ENCODE measurements at regions not wholly inside any gene's neighbourhood (a gene's known extent, or its start where the extent isn't known, plus 50 kb on each side); places are given as distances from the start of the nearest gene placed in this dataset.

DNA sequence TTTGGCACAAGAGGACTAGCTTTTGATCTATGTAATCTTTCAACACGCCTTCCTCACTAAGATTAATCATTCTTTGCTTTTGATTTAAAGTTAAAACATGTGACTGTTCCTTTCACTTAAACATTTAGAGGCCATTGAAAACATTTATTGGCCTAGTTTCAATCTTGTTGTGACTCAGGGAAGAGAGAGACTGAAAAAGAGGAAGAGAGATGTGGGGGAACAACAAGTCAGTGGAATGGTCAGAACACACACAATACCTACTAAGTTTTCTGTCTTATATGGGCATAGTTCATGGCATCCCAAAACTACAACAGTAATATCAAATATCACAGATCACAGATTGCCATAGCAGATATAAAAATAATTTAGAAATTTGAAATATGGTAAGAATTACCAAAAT lies 812.9 kb upstream of the AGA start:
- Histone ChIP-seq H3K9me3 (ENCODE audit: low read depth, low read length) (no peaks in the 10 kb centered on the region), H3K4me1 (ENCODE audit: insufficient read depth, low read length) (no peaks in the 10 kb centered on the region), H3K4me3 (ENCODE audit: low read length) (no peak overlapping the region), H3K27me3 (ENCODE audit: insufficient read depth, low read length) (no peaks in the 10 kb centered on the region)

DNA sequence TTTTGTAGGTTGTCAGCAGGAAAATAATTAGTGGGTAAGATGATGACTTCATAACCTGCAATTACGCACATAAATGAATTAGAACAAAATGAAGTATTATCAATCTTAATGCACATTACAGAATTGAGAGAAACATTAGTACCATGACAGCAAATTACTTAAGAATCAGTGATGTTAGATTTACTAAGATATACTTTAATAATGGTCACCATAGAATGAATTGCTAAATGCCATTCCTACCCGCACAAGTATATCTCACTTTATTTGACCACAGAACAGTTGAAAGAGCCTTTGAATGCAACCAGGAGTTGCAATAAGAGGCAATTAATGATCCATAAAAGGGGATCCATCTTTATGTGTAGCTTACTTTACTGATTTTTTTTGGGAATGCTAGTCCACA lies 816.4 kb upstream of the AGA start:
- H3K4me1 ChIP-seq (ENCODE audit: insufficient read depth, low read length), result no peaks in the 10 kb centered on the region
- no peaks in the 10 kb centered on the region for H3K27me3 ChIP-seq (ENCODE audit: insufficient read depth, low read length)
- H3K4me3 ChIP-seq (ENCODE audit: low read length), result no peak overlapping the region
- peaks cover 3% of the 10 kb centered on the region for H3K9me3 ChIP-seq (ENCODE audit: low read depth, low read length)

DNA sequence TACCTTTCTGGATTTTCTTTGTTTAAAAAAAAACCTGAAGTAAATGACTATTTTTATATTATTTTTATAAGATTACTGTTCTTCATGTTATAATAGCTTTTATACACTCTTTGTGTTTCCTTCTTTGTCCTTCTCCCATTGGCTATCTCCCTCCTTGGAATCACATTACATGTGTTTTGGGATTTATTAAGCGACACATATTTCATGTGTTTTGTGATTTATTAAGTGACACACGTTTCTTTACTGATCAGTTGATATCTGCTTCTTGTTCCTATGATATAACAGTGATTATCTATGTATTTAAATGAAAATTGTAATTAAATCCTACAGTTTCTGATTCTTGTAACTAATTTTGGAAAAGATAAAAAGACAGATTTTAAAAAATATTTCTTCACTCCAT lies 817.3 kb upstream of the AGA start:
- Histone ChIP-seq H3K27me3 (ENCODE audit: insufficient read depth, low read length) (no peaks in the 10 kb centered on the region), H3K4me3 (ENCODE audit: low read length) (no peak overlapping the region), H3K4me1 (ENCODE audit: insufficient read depth, low read length) (no peaks in the 10 kb centered on the region)

DNA sequence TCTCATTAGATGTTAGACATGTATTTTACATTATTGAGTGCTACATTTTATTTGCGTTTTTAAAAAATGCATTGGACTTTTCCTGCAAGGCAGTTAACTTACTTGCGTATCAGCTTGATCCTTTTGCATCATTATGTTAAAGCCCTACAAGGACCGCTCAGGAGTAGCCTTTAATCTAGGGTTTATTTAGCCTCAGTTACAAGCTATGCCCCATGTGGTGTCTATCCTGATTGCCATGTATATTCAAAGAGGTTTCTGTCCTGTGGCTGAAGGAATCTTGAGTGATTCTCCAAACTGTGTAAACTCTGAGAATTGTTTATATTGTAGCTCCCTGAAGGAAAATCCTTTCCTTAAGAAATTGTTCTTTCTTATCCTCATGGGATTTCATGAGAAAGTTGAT lies 821.8 kb upstream of the AGA start:
- H3K4me3 ChIP-seq (ENCODE audit: low read length), result no peak overlapping the region
- no peaks in the 10 kb centered on the region for H3K4me1 ChIP-seq (ENCODE audit: insufficient read depth, low read length)
- H3K9me3 ChIP-seq (ENCODE audit: low read depth, low read length), result peaks cover 7% of the 10 kb centered on the region
- H3K27me3 ChIP-seq (ENCODE audit: insufficient read depth, low read length), result no peaks in the 10 kb centered on the region

More for the DNA sequence above, 817.3 kb upstream of the AGA start:
- peaks cover 7% of the 10 kb centered on the region for H3K9me3 ChIP-seq (ENCODE audit: low read depth, low read length)

DNA sequence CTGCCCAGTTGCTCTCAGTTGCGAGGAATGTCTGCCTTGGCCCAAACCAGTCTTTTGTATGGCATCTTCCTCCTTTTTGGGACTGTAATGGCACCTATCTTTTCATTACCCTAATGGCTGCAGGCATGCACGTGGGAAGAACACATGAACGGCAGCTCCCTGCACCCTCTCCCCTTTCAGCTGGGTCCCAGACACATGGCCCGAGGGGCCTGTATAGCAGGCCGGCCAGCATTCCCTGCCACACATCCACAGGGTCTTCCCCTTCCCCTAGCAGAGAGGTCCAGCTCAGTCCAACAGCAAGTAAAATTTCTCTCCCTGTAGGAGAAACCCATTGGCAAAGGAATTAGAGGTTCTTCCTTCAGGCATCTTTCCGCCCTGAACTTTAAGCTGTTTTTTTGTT lies 829.1 kb upstream of the AGA start:
- Histone ChIP-seq H3K9me3 (ENCODE audit: low read depth, low read length) (no peaks in the 10 kb centered on the region), H3K4me3 (ENCODE audit: low read length) (no peak overlapping the region), H3K27me3 (ENCODE audit: insufficient read depth, low read length) (no peaks in the 10 kb centered on the region), H3K4me1 (ENCODE audit: insufficient read depth, low read length) (no peaks in the 10 kb centered on the region)

DNA sequence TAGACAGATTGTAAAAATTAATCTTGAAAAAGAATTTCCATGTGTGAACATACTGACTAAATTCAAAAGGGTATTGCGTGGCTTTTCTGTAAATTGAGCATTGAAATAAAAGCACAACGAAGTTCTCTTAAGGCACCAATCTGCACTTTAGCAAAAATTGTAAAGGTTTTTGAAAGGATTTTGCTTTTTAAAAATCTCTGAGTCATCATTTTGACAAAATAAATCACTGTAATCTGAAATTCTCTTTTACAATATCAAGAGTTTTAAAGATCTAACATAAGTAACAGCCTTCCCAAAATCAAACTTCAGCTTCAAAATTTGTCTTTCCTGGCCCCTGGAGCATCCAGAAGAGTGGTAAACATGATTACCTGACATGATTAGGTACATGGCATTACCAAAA lies 830.9 kb upstream of the AGA start:
- no peak overlapping the region for H3K4me3 ChIP-seq (ENCODE audit: low read length)
- H3K9me3 ChIP-seq (ENCODE audit: low read depth, low read length), result no peaks in the 10 kb centered on the region
- H3K27me3 ChIP-seq (ENCODE audit: insufficient read depth, low read length), result no peaks in the 10 kb centered on the region
- H3K4me1 ChIP-seq (ENCODE audit: insufficient read depth, low read length), result no peaks in the 10 kb centered on the region

DNA sequence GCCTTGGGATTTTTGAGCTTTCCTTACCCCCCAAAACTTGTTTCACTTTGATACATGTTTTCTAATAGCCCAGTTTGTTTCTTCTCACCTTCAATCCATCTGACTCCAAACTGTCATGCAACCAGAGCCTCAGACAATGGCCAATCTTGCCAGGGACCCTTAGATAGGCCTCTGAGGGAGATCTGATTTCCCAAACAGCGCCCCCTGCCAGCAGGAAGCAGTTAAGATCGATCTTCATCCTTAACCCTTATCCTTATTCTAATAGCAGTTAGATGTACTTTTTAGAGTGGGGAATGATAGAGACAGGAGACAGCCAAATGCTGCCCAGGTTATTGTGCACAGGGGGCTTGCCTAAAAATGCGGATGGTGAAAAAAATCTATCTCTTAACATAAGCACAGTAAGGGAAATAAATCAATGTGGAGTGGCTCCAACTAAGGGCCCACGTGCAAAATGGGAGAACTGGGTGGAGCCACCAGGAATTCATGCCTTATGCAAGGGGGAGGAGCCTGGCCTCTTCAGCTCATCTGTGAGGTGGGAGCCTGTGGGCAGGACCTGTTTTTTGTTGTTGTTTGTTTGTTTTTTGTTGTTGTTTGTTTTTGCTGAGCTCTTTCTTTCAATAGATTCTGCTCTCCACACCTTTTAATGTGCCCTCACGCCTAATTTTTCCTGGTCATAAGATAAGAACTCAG lies 833.6 kb upstream of the AGA start:
- no peaks in the 10 kb centered on the region for H3K4me1 ChIP-seq (ENCODE audit: insufficient read depth, low read length)
- no peak overlapping the region for H3K4me3 ChIP-seq (ENCODE audit: low read length)
- H3K9me3 ChIP-seq (ENCODE audit: low read depth, low read length), result no peaks in the 10 kb centered on the region
- no peaks in the 10 kb centered on the region for H3K27me3 ChIP-seq (ENCODE audit: insufficient read depth, low read length)

DNA sequence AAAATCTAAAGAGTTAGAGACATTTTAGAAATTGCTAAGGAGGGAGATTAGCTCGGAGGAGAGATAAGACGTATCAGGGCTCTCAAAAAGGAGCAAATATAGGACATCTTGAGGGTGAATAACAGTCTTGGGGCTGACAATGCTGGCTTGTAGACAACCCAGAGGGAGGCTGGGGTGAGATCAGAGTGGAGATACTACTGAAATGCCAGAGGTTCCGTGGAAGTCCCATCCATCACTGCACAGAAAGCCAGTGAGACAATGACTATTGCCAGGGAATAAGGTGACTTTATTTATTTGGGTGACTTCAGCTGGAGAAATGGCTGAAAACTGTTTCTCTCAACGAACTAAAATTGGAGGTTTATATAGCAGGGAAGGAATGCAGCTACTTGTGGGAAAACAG lies 838.1 kb upstream of the AGA start:
- no peaks in the 10 kb centered on the region for H3K9me3 ChIP-seq (ENCODE audit: low read depth, low read length)
- H3K4me1 ChIP-seq (ENCODE audit: insufficient read depth, low read length), result no peaks in the 10 kb centered on the region
- no peaks in the 10 kb centered on the region for H3K27me3 ChIP-seq (ENCODE audit: insufficient read depth, low read length)
- H3K4me3 ChIP-seq (ENCODE audit: low read length), result no peak overlapping the region

DNA sequence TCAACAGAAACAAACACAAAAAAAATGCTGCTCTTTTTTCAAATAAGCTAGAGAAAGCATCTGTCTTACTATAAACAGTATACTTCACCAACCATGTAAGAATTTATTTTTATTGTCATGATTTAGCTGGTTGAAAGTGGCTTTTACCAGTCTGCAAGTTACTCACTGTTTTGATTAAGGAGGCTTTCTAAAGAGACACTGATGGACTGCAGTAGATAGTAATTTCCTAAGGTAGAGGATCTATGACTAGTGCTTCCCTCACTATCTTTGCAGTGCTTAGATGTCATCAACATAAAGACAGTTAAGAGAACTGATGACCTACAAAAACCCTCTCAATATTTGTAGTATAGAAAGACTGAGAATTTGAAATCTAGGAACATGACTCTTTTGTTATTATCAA lies 846.2 kb upstream of the AGA start:
- H3K9me3 ChIP-seq (ENCODE audit: low read depth, low read length), result no peaks in the 10 kb centered on the region
- H3K4me3 ChIP-seq (ENCODE audit: low read length), result no peak overlapping the region
- no peaks in the 10 kb centered on the region for H3K27me3 ChIP-seq (ENCODE audit: insufficient read depth, low read length)
- no peaks in the 10 kb centered on the region for H3K4me1 ChIP-seq (ENCODE audit: insufficient read depth, low read length)

DNA sequence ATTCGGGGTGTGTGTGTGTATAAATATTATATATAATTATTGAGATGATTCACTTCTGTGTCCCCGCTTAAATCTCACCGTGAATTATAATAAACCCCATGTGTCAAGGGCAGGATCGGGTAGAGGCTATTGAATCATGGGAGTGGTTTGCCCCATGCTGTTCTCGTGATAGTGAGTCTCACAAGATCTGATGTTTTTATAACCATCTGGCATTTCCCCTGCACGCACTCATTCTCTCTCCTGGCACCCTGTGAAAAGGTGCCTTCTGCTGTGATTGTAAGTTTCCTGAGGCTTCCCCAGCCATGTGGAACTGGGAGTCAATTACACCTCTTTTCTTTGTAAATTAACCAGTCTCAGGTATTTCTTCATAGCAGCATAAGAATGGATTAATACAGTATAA lies 851.4 kb upstream of the AGA start:
- Histone ChIP-seq H3K4me1 (ENCODE audit: insufficient read depth, low read length) (no peaks in the 10 kb centered on the region), H3K9me3 (ENCODE audit: low read depth, low read length) (no peaks in the 10 kb centered on the region), H3K4me3 (ENCODE audit: low read length) (no peak overlapping the region), H3K27me3 (ENCODE audit: insufficient read depth, low read length) (no peaks in the 10 kb centered on the region)

DNA sequence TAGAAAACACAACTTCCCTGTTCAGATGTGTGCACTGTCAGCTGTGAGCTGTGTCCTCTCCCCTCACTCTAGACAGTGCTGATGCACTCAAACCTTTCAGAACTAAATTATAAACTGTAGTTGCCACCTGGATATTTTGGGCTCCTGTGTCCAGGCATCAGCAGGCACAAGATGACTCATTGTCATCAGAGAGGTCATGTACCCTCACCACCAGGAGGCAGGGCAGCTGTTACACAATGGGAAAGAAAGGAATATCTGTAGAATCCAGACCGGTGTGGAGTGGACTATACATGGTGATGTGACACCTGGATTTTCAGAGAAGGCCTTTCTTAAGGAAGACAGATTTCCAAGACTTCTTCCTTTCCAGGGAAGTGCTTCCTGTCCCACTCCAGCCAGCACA lies 854.4 kb upstream of the AGA start:
- H3K4me1 ChIP-seq (ENCODE audit: insufficient read depth, low read length), result no peaks in the 10 kb centered on the region
- H3K9me3 ChIP-seq (ENCODE audit: low read depth, low read length), result no peaks in the 10 kb centered on the region
- H3K4me3 ChIP-seq (ENCODE audit: low read length), result no peak overlapping the region
- H3K27me3 ChIP-seq (ENCODE audit: insufficient read depth, low read length), result no peaks in the 10 kb centered on the region

DNA sequence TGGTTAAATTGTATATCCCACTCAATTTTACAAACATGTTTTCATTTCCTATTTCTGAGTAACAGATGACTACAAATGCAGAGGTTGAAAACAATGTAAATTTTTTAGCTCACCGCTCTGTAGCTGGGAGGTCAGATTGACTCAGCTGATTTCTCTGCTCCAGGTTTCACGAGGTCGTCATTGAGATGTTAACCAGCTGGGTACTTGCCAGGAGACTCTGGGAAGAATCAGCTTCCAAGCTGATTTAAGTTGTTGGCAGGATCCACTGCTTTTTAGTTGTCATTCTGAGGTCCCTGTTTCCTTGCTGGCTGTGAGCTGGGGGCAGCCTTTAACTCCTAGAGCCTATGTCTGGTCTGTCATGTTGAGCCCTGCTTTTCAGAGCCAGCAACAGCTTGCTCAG lies 864.3 kb upstream of the AGA start:
- Histone ChIP-seq H3K27me3 (ENCODE audit: insufficient read depth, low read length) (no peaks in the 10 kb centered on the region), H3K9me3 (ENCODE audit: low read depth, low read length) (no peaks in the 10 kb centered on the region), H3K4me1 (ENCODE audit: insufficient read depth, low read length) (no peaks in the 10 kb centered on the region), H3K4me3 (ENCODE audit: low read length) (no peak overlapping the region)

DNA sequence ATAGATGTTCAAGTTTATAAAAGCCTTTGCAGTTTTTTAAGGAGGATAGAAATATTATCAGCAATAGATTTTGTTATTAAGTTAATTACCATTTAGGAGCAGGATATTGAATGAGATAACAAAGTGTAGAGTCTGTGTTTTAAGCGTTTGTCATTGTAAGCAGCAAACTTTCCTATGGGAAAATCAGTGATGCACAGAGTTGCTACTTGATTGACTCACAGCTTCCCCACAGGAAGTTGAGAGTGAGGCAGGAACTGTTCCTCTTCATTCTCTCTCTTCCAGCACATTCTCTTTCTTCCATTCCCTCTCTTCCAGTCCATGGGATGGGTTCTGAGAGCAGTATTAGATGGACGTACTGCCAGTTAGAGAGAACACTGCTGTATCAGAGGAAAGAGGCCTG lies 867.7 kb upstream of the AGA start:
- Histone ChIP-seq H3K27me3 (ENCODE audit: insufficient read depth, low read length) (no peaks in the 10 kb centered on the region), H3K4me3 (ENCODE audit: low read length) (no peak overlapping the region), H3K9me3 (ENCODE audit: low read depth, low read length) (no peaks in the 10 kb centered on the region), H3K4me1 (ENCODE audit: insufficient read depth, low read length) (no peaks in the 10 kb centered on the region)

DNA sequence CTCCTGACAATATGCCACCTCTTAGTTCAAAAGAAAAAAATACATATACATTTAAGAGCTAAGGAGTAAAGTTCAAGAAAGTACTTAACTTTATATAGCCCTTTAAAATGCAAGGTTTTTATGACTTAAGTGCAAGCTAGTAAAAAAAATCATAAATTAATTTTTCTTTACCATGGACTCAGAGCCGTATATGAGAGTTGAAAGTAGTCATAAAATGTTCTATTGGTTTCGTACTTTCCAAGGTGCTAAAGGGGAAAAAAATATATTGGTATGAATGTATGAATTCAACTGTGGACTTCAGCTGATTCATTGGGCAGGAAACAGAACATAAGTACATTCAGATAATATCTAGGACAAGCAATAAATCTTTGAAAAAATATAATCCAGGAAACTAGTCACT lies 869.8 kb upstream of the AGA start:
- Histone ChIP-seq H3K4me3 (ENCODE audit: low read length) (no peak overlapping the region), H3K27me3 (ENCODE audit: insufficient read depth, low read length) (no peaks in the 10 kb centered on the region), H3K9me3 (ENCODE audit: low read depth, low read length) (no peaks in the 10 kb centered on the region), H3K4me1 (ENCODE audit: insufficient read depth, low read length) (no peaks in the 10 kb centered on the region)

DNA sequence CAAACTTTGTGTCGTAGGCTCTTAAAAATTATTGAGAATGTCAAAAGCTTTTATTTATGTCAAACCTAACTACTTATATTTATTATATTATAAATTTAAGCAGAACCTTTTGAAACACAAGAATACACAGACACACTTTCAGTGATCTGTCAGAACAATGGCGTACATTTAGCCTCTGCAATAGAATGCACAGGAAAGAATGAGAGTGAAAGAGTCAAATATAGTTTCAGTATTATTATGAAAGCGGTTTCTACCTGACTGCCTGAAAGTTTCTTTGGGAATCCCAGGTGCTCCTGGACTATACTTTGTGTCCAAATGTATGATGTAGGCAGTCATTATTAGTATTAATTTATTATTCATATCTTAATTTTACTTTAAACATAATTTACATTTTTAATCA lies 872.0 kb upstream of the AGA start:
- Histone ChIP-seq H3K27me3 (ENCODE audit: insufficient read depth, low read length) (no peaks in the 10 kb centered on the region), H3K9me3 (ENCODE audit: low read depth, low read length) (no peaks in the 10 kb centered on the region), H3K4me3 (ENCODE audit: low read length) (no peak overlapping the region)

DNA sequence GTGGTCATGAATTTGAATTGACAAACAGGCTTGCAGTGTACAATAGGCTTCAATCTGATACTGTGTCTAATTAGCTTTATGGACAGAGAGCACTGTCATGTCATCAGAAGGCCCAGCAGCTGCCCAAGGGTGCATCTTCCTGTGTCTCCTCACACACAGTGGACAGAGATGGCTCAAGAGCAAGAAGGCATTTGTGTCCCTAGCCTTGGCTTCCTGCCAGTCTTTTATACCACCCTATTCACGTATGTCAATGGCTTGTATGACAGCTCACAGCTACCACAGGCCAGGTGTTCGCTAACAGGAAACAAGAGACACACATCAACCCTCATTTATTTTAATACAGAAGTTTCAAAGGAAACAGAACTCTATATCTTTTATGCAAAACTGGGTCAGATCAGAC lies 874.0 kb upstream of the AGA start:
- Histone ChIP-seq H3K4me3 (ENCODE audit: low read length) (no peak overlapping the region), H3K4me1 (ENCODE audit: insufficient read depth, low read length) (no peaks in the 10 kb centered on the region), H3K27me3 (ENCODE audit: insufficient read depth, low read length) (no peaks in the 10 kb centered on the region), H3K9me3 (ENCODE audit: low read depth, low read length) (no peaks in the 10 kb centered on the region)

More for the DNA sequence above, 872.0 kb upstream of the AGA start:
- H3K4me1 ChIP-seq (ENCODE audit: insufficient read depth, low read length), result no peaks in the 10 kb centered on the region
